Adrenal gland (tissue), 9 donors: ENCODE measurements at regions not wholly inside any gene's neighbourhood (a gene's known extent, or its start where the extent isn't known, plus 50 kb on each side); places are given as distances from the start of the nearest gene placed in this dataset.
"Not testable (repeated sequence)": the region's sequence is repeated elsewhere in the genome, so short reads cannot be mapped to it uniquely, and the experiment has no call there.

ENCODE experiments used
- DNase-seq, 7 donors: peaks; one replicate each; pipeline ENCODE4 v3.0.0-alpha.2; 2019 to 2020
- H3K27ac ChIP-seq, 5 donors: fragments of 200-600 bp; sonication (generic) in 4 of 5; 1 replicate in 3 of 5; 2 replicates in 2 of 5; pipeline versions ENCODE4 v1.5.1 to v1.8.0; 2016 to 2020; ENCODE audit warnings: mild to moderate bottlenecking in 1 of 5
- H3K27me3 ChIP-seq: fragments of 200-600 bp; 2 replicates; pipeline ENCODE4 v1.8.0; 2021
- H3K36me3 ChIP-seq, 2 donors: fragments of 200-600 bp; replicated peaks in 1 of 2; 1 replicate in 1 of 2; 2 replicates in 1 of 2; pipeline versions ENCODE4 v1.5.1 to v1.8.0; 2018 to 2022
- H3K4me1 ChIP-seq, 2 donors: fragments of 200-600 bp; replicated peaks in 1 of 2; 1 replicate in 1 of 2; 2 replicates in 1 of 2; pipeline versions ENCODE4 v1.5.1 to v1.8.0; 2018 to 2021
- H3K4me3 ChIP-seq, 4 donors: fragments of 200-600 bp; sonication (generic) in 3 of 4; one replicate each; pipeline ENCODE4 v1.5.1; 2016 to 2018
- H3K9me3 ChIP-seq, 3 donors: fragments of 200-600 bp; sonication (generic) in 1 of 3; replicated peaks in 1 of 3; 1 replicate in 2 of 3; 2 replicates in 1 of 3; pipeline versions ENCODE4 v1.5.1 to v1.8.0; 2016 to 2021
- POLR2A ChIP-seq, 2 donors: fragments of 450-650 bp; IDR thresholded peaks; one replicate each; pipeline ENCODE4 v1.6.1; 2017; ENCODE audit warnings: antibody characterized with exemption in 2 of 2, mild to moderate bottlenecking in 2 of 2, moderate library complexity in 1 of 2
- WGBS, 4 donors: extraction: QIAGEN DNeasy Blood & Tissue Kit in 2 of 4; methylation state at CpG; one replicate each; pipeline versions ENCODE4 v1.1.5 to v1.1.7; 2013 to 2017; 5-methylcytosine and 5-hydroxymethylcytosine counted together
- intact Hi-C, 2 donors: fragments of 100-400 bp; cut with DNase I; formaldehyde crosslinking; loops; one replicate each; pipeline versions ENCODE4 v1.14.1 to v1.15.0; 2022 to 2023
- TF ChIP-seq, protein P1 (sequence below), 6 experiments: fragments of 450-650 bp in 4 of 6; fragments of 200-600 bp in 2 of 6; sonication (generic) in 1 of 6; IDR thresholded peaks; 1 replicate in 5 of 6; 2 replicates in 1 of 6; pipeline versions ENCODE4 v1.5.1 to v1.8.0; 2016 to 2021; ENCODE audit warnings: antibody characterized with exemption in 6 of 6, mild to moderate bottlenecking in 2 of 6, moderate library complexity in 1 of 6
- donor health status: healthy with polysubstance abuse.
- donor health status: Bipolar disorder and iron deficiency.
- donor health status: DM: yes; HTN: yes; CAD: no.
- donor health status: DM: no; HTN: no; CAD: no.
- donor health status: DM: no; HTN: no; CAD: no.

- DNase-seq = no peak
- no peaks in the 10 kb centered on the region for H3K36me3 ChIP-seq
- H3K4me1 ChIP-seq = no peaks in the 10 kb centered on the region
- no peaks in the 10 kb centered on the region for H3K9me3 ChIP-seq
- TF ChIP-seq, protein P1, sequence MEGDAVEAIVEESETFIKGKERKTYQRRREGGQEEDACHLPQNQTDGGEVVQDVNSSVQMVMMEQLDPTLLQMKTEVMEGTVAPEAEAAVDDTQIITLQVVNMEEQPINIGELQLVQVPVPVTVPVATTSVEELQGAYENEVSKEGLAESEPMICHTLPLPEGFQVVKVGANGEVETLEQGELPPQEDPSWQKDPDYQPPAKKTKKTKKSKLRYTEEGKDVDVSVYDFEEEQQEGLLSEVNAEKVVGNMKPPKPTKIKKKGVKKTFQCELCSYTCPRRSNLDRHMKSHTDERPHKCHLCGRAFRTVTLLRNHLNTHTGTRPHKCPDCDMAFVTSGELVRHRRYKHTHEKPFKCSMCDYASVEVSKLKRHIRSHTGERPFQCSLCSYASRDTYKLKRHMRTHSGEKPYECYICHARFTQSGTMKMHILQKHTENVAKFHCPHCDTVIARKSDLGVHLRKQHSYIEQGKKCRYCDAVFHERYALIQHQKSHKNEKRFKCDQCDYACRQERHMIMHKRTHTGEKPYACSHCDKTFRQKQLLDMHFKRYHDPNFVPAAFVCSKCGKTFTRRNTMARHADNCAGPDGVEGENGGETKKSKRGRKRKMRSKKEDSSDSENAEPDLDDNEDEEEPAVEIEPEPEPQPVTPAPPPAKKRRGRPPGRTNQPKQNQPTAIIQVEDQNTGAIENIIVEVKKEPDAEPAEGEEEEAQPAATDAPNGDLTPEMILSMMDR (IDR thresholded peaks at IDR 0.05) = no peak
- no peak for TF ChIP-seq POLR2A (IDR thresholded peaks at IDR 0.05)
- intact Hi-C loops = no loop called here
- no peak overlapping the region for H3K27ac ChIP-seq
- no peaks in the 10 kb centered on the region for H3K27me3 ChIP-seq
- H3K4me3 ChIP-seq = no peak overlapping the region
These were observed 129.6 kb downstream of the GXYLT1 start for GRCh38 chr12:42015051-42015461.

DNA sequence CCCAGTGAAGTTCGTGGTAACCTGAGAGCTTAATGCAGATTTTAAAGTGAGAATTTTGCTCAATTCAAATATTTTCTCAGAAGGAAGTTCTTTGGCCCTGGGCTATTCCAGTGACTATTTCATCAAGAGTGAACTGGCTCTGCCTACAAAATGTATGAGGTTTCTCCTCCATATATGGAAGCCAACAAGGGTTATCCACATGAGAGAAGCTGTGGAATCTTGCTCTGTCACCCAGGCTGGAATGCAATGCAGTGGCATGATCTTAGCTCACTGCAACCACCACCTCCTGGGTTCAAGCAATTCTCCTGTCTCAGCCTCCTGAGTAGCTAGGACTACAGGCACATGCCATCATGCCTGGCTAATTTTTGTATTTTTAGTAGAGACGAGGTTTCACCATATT lies 132.2 kb downstream of the GXYLT1 start:
- DNase-seq, H3K9me3 ChIP-seq, H3K27me3 ChIP-seq, H3K4me1 ChIP-seq, H3K27ac ChIP-seq, H3K36me3 ChIP-seq, H3K4me3 ChIP-seq, intact Hi-C loops: not testable (repeated sequence)
- WGBS, 4 donors = 71 to 78% (median 74%) methylated on average over 2 of the region's 2 CpGs

- no peak for TF ChIP-seq POLR2A (IDR thresholded peaks at IDR 0.05)
- TF ChIP-seq, protein P1 (IDR thresholded peaks at IDR 0.05) = no peak
- H3K9me3 ChIP-seq = no peaks in the 10 kb centered on the region
These were observed 134.0 kb downstream of the GXYLT1 start for GRCh38 chr12:42010715-42011114.

GRCh38 chr12:42010257-42010656 lies 134.4 kb downstream of the GXYLT1 start:
- Histone ChIP-seq H3K36me3 (no peaks in the 10 kb centered on the region), H3K4me1 (no peaks in the 10 kb centered on the region), H3K4me3 (no peak overlapping the region), H3K9me3 (no peaks in the 10 kb centered on the region), H3K27me3 (no peaks in the 10 kb centered on the region), H3K27ac (no peak overlapping the region)
- intact Hi-C loops = no loop called here
- TF ChIP-seq, protein P1 (IDR thresholded peaks at IDR 0.05) = no peak
- TF ChIP-seq POLR2A (IDR thresholded peaks at IDR 0.05) = no peak
- no peak for DNase-seq
- 83 to 100% (median 93%) methylated on average over 1 of the region's 1 CpG for WGBS, 4 donors

More at GRCh38 chr12:42010715-42011114, 134.0 kb downstream of the GXYLT1 start:
- H3K27me3 ChIP-seq = no peaks in the 10 kb centered on the region
- no peak for DNase-seq
- H3K4me3 ChIP-seq = no peak overlapping the region
- intact Hi-C loops = no loop called here
- H3K36me3 ChIP-seq = no peaks in the 10 kb centered on the region
- no peaks in the 10 kb centered on the region for H3K4me1 ChIP-seq
- no peak overlapping the region for H3K27ac ChIP-seq
- 68 to 76% (median 74%) methylated on average over 2 to 3 of the region's 3 CpGs for WGBS, 4 donors

DNA sequence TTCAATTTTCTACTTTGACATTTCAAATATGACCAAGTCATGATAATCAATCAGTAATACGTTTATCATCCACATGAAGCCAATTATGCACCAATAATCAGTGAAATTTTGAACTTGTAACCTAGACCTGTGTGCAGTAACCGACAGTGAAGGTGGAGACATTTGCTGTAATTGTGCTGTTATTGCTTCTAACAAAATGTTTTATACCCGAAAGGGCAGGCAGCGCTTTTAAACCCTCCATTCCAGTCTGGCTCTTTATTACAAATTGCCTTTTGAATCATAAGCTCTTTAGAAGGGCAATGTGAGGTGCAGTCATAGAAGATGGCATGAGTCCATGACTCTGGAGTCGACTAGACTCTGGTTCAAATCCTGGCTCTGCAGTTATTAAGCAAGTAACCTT lies 135.7 kb downstream of the GXYLT1 start:
- Histone ChIP-seq H3K4me1 (no peaks in the 10 kb centered on the region), H3K4me3 (no peak overlapping the region), H3K27ac (no peak overlapping the region), H3K27me3 (no peaks in the 10 kb centered on the region), H3K36me3 (no peaks in the 10 kb centered on the region), H3K9me3 (no peaks in the 10 kb centered on the region)
- TF ChIP-seq, protein P1 (IDR thresholded peaks at IDR 0.05) = no peak
- no peak for TF ChIP-seq POLR2A (IDR thresholded peaks at IDR 0.05)
- 75 to 78% (median 77%) methylated on average over 5 of the region's 5 CpGs for WGBS, 4 donors
- no peak for DNase-seq
- intact Hi-C loops = no loop called here
